22Rv1 (cell line): ENCODE measurements at regions not wholly inside any gene's neighbourhood (a gene's known extent, or its start where the extent isn't known, plus 50 kb on each side); places are given as distances from the start of the nearest gene placed in this dataset.
"Not testable (repeated sequence)": the region's sequence is repeated elsewhere in the genome, so short reads cannot be mapped to it uniquely, and the experiment has no call there.

Experiments used
- CTCF ChIP-seq: fragments of 450-650 bp; IDR thresholded peaks from 2 replicates; pipeline ENCODE4 v1.5.1; 2017; ENCODE audit warnings: mild to moderate bottlenecking
- ZFX ChIP-seq: fragments of 450-650 bp; IDR thresholded peaks from 2 replicates; pipeline ENCODE4 v1.6.1; 2017; ENCODE audit warnings: antibody characterized with exemption, borderline replicate concordance

- not testable (repeated sequence) for TF ChIP-seq CTCF, ZFX
These were observed 158.1 kb upstream of the FKBP1C start for GRCh38 chr6:63053206-63053605.
